Femur (tissue), 1 donor: ENCODE measurements at regions not wholly inside any gene's neighbourhood (a gene's known extent, or its start where the extent isn't known, plus 50 kb on each side); places are given as distances from the start of the nearest gene placed in this dataset.
A peak's percentile ranks its signal among the peaks of the same experiment; 100 is the strongest.
"Not testable (repeated sequence)": the region's sequence is repeated elsewhere in the genome, so short reads cannot be mapped to it uniquely, and the experiment has no call there.

Experiments used
- DNase-seq: peaks from one replicate; pipeline ENCODE4 v3.0.0-alpha.2; 2017

GRCh38 chr18:22705328-22705727, 227.8 kb upstream of the RBBP8 start:
- DNase-seq = no peak

- not testable (repeated sequence) for DNase-seq
These were observed 227.1 kb upstream of the RBBP8 start for GRCh38 chr18:22706025-22706424.

GRCh38 chr18:22709288-22710060, 223.7 kb upstream of the RBBP8 start:
- no peak for DNase-seq

DNA sequence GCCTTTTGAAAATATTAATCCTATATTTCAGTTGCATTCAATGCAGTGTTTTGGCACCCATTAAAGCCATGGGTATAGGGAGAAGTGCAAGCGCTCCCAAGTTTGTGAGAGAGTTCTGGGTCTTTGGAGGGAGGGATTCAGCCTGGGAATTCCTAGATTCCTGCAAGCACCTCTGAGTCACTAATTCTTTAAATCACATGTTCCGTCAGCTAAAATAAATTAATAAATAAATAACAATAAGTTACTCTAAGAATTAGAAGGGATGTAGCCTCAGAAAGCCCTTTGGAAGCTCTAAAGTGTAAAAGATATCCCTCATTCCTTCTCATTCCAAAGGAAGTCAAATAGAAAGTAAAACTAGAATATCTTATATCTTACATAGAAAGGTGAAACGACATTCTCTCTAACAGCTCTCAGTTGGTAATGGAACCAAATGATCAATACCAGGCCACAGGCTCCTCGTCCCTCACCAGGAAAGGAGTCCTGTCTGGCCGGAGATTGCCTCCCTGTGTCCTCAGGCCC, 222.4 kb upstream of the RBBP8 start:
- no peak for DNase-seq

GRCh38 chr18:22711192-22711685, 221.9 kb upstream of the RBBP8 start:
- DNase-seq = peak; percentile 47

- DNase-seq = no peak
These were observed 219.6 kb upstream of the RBBP8 start for GRCh38 chr18:22713511-22713910.

DNA sequence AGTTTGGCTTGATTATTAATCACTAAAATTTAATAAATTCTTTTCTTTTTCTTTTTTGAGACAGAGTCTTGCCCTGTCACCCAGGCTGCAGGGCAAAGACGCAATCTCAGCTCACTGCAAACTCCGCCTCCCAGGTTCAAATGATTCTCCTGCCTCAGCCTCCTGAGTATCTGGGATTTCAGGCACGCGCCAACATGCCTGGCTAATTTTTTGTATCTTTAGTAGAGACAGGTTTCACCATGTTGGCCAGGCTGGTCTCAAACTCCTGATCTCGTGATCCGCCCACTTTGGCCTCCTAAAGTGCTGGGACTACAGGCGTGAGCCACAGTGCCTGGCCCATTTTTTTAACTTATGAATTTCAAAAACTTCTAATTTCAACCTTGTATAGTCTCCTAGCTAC, 215.6 kb upstream of the RBBP8 start:
- not testable (repeated sequence) for DNase-seq

DNA sequence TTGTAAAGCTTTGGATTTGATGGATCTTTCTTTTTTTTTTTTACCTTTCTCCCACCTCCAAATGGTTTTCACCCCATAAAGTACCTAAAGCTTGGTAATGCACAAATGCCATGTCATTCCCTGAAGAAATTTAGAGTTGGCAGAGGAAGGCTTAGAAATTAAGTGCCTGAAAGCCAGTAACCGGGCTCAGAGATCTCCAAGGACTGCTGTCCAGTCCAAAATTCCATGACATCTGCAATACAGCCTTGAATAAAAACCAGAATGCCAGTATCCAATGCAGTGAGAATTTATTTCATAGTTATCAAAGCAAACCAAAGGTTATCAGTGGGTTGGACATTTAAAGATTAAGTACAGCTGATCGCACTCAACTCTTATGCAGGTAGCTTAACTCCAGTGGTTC, 209.9 kb upstream of the RBBP8 start:
- no peak for DNase-seq

- DNase-seq = no peak
These were observed 209.4 kb upstream of the RBBP8 start for GRCh38 chr18:22723773-22724172.

DNA sequence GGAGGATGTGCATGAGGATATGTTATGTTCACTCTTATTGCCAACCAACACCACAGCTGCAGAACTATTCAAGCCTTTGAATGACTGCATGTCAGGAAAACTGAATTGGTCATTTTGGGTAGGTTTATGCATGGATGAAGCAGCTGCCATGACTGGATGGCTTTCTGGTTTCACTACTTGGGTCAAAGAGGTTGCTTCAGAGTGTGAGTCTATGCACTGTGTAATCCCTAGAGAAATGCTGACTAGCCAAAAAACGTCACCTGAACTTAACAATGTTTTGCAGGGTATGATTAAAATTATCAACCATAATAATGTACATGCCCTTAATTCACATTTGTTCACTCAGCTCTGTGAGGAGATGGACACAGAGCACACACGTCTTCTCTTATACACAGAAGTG, 206.7 kb upstream of the RBBP8 start:
- no peak for DNase-seq

GRCh38 chr18:22728016-22728415, 205.1 kb upstream of the RBBP8 start:
- no peak for DNase-seq

GRCh38 chr18:22728481-22729105, 204.5 kb upstream of the RBBP8 start:
- no peak for DNase-seq

GRCh38 chr18:22731398-22731797, 201.7 kb upstream of the RBBP8 start:
- DNase-seq = no peak

DNA sequence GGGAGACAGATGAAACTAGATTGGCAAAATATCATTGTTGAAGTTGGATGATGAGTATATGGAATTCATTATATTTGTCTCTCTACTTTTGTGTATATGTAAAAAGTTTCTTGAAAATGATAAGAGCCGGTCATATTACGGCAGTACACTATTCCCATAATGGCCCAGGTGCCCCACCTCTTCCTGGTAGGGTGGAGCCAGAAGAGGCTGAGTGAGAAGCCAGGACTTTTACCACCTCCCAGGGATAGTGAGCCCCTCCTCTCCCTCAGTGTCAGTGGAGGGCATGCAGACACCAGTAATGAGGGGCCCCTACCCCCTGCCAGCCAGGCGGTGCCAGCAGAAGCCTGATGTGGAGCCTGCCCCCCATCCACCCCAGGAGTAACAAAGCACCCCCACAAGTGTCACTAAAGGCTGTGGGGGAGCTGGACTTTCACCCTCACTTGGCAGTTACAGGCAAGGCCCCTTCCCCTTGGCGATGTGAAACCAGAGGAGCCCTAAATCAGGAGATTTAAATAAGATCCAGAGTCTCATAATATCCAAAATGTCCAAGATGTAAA, 198.9 kb upstream of the RBBP8 start:
- DNase-seq = no peak

DNA sequence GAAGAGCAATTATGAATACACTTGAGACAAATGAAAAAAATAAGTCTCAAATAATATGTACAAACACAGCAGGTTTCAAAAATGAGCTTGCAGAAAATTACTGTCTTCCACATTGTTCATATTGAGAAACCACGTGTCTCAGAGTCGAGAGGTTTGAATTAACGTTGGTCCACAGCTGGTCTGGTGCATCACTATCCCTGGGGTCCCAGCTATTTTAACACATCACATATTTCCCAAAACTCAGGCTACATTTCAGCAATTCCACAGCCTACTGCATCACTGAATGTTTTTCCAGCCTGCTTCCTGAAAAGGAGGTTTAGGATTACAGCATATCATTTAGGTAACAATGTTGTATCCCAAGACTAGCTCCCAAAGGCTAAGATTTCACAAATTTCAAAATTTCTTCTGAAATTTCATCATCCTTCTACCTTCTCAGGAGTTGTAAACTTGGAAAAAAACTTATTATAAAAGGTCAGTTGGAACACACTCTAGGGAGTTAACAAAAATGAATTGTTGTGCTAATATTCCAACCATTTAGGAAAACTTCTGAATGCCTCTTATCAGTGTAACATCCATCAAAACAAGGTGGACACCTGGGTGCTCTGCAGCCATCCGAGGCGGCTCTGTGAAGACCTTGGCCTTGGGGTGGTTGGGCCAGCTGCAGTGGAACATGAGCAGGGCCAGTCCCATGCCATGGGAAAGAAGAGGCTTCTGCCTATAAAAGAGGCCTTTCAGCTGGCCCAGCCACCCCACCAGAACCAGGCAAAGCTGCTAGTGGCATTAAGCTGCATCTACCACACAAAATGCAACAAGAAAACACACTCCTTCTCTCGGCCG, 198.1 kb upstream of the RBBP8 start:
- peak; percentile 58 for DNase-seq

GRCh38 chr18:22737054-22737453, 196.1 kb upstream of the RBBP8 start:
- DNase-seq = no peak

DNA sequence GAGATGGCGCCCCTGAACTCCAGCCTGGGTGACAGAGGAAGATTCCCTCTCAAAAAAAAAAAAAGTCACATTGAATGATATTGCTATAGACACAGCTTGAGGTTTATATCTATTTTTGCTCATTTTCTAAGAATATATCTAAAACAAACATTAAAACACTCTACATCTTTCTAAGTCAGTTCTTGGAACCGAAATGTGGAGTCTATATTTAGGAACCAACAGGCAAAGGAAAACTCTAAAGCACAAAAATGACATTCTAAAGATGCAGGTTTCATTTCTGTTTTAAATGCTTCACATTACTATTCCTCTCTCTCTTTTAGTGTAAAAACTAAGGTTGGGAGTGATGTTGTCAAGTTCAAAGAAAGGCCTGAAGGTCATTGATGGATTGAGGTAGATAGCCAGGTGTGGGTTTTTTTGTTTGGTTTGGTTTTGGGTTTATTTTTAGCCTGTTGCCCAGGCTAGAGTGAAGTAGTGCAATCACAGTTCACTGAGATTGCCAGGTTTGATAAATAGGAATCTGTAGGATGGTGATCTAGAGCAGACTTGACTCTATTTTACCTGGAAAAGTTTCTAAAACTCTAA, 194.0 kb upstream of the RBBP8 start:
- DNase-seq = no peak

DNA sequence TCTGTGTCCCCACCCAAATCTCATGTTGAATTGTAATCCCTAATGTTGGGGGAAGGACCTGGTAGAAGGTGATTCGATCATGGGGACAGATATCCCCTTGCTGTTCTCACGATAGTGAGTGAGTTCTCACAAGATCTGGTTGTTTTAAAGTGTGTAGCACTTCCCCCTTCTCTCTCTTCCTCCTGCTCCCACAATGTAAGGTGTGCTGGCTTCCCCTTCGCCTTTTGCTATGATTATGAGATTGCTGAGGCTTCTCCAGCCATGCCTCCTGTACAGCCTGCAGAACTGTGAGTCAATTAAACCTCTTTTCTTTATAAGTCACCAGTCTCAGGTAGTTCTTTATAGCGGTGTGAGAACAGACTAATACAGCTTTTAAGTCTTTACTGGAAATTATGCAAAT, 193.3 kb upstream of the RBBP8 start:
- DNase-seq = no peak

DNA sequence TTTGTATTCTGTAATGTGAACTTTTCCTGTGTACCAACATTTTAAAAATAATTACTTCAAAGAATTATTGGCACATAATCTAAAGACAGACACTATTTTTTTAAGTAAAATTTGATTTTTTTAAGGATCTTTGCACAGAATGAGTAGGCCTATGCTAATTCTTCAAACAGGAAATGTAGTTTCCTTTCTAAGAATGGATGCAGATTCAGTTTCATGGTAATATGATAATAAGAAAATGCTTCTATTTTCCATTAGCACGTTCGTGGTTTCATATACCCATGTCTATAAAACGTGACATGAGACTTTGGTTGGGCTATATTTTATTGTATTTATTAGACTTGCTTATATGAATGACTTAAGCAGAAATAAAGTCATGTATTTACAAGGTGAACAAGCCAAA, 191.8 kb upstream of the RBBP8 start:
- DNase-seq = no peak

- no peak for DNase-seq
These were observed 190.7 kb upstream of the RBBP8 start for GRCh38 chr18:22742409-22742808.

- no peak for DNase-seq
These were observed 187.2 kb upstream of the RBBP8 start for GRCh38 chr18:22745966-22746365.

- DNase-seq = no peak
These were observed 181.1 kb upstream of the RBBP8 start for GRCh38 chr18:22752014-22752413.
